ENCODE measurements at regions not wholly inside any gene's neighbourhood (a gene's known extent, or its start where the extent isn't known, plus 50 kb on each side); places are given as distances from the start of the nearest gene placed in this dataset.
A peak's percentile ranks its signal among the peaks of the same experiment; 100 is the strongest.

DNA sequence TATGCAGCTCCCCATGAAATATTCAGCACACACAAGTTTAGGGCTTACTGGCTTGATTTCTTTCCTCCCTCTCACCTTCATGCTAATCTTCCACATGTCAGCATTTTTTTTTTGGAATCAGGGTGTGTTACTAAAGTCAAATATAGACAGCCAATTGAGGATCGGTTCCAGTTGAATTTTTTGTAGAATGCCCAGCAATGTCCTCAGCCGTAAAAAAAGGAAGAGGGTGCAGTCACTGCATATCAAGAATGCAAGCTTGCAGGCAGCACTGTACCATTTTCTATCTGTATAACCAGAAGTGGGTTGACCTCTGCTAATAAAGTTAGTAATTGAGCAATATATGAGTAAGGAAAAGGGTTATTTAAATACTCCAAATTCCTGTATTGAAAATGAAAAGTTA lies 51.4 kb upstream of the CHMP2B start:
- DNase-seq: no peak

DNA sequence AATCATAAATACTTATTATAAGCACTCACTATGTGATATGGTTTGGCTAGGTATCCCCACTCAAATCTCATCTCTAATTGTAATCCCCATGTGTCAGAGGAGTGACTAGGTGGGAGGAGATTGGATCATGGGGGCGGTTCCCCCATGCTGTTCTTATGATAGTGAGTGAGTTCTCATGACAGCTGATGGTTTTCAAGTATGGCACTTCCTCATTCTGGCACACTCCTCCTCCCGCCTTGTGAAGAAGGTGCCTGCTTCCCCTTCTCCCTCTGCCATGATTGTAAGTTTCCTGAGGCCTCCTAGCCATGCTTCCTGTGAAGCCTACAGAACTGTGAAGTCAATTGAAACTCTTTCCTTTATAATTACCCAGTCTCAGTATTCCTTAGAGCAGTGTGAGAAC lies 53.3 kb upstream of the CHMP2B start:
- DNase-seq: no peak

DNA sequence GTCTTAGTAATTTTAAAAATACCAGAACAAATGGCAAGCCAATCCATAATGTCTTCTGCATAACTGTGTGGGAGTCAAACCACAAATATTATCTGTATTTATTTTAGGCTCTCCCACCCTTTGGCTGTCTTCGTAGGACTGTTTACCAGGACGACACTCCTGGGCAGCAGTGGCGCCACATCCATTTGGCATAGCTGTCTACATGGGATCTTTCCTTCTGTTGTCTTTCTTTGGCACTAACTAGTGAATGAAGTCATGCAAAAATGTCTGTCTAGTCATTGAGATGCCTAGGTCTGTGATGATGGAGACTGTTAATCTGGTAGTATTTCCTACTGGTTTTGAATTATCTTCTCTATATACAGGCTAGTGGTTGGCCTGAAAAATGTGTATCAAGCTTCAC lies 54.0 kb upstream of the CHMP2B start:
- no peak for DNase-seq

DNA sequence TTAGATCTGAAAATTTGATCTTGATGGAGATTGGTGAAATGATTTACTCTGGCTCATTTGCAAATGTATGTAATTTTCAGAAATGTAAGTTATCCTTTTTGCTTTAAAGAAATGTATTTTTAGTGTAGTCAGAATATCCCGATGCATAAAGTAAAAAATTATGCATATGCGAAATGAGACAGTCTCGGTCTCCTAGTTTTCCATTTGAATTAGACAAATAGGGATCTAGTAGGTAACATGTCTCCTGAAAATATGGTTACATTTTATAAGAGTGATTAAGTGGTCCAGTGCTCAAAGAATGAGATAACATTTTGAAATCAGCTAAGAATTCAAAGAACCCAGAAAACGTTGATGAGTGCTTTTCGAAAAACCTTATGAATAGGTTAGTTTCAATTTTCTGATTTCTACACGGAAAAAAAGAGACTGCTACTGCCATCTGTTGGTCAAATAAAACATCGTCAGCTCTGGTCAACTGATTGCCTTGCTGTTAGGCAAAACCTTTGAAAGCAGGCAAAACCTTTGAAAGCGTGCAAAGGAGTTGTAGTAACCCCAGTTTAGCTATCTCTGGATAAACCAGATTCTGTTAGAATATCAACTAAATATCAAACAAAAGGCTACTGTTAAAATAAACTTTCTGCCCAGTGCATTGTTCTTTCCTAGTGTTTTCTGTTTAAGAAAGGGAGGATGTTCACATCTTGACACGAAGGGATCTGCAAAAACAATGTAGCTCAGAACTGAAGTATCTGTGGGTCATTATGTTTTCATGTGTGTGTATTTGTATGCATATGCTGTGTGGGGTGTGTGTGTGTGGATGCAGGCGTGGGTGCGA lies 59.3 kb upstream of the CHMP2B start:
- peak; percentile 43 for DNase-seq

DNA sequence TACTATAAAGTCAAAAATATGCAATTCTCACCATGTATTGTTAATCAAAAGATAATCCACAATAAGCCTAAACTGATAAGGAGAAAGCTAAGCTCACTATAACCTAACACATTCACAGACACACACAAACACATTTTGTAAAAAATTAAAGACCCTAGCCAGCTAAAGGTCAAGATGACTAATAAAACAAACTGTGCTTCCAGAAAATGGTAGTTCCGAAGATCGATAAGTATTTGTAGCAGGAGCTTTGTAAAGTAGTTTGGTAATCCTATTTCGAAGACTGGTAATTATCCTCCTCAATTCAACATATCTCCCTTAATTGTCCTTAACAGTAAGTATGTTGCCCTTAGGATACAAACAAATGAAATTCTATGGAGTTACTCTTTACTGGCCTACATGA lies 62.9 kb upstream of the CHMP2B start:
- DNase-seq: no peak

DNA sequence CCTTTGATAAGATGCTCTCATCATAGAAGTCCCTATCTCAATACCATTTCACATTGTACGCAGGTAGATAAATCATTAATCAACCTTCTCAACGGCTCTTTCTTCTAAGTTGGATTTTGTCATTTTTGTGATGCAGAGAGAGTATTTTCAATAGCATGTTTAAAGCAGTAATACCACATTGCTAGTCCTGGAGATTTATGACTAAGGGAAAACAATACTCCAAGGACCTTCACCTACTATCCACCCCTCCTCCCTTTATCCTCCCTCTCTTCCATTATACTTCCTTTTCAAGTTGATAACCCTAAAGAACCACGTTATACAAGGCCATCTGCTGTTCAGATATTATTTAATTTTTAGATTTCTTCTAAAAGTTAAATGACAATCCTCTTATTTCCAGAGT lies 65.3 kb upstream of the CHMP2B start:
- no peak for DNase-seq

DNA sequence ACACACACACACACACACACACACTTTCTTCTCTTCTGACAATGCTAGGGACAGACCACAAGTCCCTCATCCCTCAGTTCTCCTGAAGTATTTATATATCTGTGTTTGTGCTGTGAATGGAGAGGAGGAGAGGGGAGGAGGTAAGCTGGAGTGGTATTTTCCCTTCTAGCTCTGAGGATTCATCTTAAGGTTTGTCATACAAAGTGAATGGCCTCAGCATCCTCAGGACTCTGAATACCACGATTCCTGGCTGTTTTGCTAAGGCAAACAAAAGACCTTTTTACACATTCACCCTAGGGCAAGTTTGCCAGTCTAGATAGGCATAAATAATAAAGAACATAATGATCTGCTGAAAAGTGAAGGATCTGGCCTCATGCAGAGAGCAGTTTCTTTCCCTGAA lies 65.7 kb upstream of the CHMP2B start:
- DNase-seq: no peak

DNA sequence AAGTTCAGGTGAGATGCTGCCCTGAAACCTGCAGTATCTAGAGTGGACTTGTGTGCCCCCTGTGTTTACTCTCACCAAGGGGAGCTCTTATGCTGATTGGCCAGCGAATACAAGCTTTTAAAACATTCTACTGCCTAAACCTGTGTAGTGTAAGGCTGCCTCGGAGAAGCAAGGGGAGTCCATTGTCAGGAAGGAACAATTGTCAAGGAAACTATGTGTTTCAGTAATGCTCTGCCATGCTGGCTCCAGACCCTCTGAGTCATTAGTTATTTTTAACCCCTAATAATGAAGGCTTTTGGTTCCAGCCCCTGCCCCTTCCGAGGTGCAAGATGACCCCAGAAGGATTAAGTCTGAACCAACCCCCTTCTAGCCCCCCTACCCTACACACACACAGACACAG lies 66.1 kb upstream of the CHMP2B start:
- DNase-seq: no peak

DNA sequence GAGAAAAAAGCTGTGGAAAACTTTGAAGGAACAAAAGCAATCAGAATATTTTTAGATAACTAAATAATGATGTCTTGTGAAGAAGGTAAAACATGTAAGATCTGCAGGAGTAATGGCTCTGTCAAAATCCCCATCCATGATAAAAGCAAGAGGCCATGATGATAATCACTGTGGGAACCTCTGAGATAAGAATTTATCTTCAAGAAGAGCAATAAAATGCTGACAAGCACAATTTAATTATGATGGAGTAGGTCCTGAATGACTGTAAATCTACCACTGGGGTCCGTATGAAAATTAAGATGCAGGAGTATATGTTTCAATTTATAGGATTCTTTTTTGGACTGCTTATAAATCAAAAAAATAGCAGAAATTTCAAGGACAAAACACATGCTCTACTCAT lies 68.3 kb upstream of the CHMP2B start:
- no peak for DNase-seq

DNA sequence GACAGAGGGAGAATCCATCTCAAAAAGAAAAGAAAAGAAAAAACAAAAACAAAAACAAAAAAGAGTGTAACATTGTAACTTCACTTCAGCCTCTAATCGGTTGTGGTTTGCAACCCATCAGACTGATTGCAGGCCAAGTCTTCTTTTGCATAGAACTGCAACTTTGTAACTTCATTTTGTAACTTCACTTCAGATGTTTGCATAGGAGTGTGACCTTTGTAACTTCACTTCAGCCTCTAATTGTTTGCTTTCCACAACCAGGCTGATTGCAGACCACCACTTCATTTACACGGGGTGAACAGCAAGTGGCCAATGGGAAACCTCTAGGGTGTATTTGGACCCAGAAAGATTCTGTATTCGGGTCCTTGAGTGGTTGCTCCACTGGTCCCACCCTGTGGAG lies 79.1 kb upstream of the CHMP2B start:
- DNase-seq: no peak

DNA sequence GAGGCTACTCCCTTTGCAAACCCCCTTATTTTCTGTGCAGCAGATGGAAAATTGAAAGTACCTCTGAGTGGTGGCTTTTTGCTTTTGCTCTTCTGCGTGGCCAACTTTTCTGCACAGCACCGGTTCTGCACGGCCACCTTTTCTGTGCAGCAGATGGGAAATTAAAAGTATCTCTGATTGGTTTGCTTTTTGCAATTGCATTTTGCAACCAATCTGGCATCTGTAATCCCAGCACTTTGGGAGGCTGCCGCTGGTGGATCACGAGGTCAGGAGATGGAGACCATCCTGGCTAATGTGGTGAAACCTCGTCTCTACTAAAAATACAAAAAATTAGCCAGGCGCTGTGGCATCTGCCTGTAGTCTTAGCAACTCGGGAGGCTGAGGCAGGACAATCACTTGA lies 79.5 kb upstream of the CHMP2B start:
- DNase-seq: no peak

DNA sequence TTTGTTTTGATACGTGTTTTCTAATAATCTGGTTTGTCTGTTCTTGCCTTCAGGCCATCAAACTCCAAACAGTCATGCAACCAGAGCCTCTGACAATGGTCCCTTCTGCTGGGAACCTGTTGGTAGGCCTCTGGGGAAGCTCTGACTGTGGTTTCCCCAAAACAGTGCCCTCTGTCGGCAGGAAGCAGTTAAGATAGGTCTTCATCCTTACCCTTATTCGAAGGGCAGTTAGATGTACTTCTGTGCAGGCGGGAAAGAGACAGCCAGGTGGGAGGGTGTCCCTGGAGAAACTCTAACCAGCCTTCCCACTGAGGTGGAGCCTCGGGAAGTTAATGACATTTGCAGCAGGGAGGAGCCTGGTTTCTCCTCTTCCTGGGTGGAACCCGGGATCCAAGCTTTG lies 81.6 kb upstream of the CHMP2B start:
- DNase-seq: no peak

DNA sequence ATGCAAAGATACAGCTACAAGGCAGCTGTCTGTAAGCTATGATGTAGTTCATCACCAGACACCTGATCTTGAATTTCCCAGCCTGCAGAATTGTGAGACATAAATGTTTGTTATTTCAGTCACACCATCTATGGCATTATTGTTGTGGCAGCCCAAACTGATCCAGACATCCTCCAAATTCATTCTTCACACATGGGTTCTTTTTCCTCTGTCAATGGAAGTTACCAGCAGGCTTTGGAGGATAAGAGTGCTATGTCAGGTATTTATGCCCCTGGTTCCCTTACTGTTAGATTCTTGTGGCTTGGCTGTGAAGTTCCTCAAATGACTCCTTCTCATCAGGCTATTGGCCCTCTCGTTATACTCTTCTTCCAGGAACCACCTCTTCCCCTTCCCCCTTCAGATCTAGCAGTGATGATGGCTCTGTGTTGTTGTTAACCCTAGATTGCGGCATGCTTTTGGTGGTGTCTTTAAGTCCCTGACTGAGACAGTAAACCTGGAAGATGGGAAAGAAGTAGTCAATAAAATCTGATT lies 91.0 kb upstream of the CHMP2B start:
- DNase-seq: no peak

DNA sequence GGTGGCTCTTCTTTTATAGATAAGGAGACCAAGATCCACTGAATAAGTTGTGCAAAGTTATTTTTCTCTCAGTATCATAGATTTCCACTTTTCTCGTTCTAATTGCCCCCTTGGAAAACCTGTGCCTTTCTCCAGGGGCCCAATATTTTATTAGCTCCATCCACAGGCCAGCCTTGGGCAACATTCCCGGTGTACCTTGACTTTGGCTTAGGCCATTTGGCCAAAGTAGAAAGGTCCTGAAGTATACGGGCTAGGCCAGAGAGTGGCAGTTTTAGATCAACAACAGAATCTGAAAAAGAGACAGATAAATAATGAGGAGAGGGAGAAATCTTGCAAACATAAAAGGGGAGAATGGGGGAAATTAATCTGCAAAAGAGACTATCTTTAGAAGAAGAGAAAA lies 91.7 kb upstream of the CHMP2B start:
- DNase-seq: no peak

DNA sequence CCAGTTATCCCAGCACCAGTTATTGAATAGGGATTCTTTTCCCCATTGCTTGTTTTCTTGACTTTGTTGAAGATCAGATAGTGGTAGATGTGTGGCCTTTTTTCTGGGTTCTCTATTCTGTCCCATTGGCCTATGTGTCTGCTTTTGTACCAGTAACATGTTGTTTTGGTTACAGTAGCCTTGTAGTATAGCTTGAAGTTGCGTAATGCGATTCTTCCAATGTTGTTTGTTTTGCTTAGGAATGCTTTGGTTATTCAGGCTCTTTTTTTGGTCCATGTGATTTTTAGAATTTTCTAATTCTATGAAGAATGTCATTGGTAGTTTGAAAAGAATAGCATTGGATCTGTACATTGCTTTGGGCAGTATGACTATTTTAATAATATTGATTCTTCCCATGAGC lies 94.3 kb upstream of the CHMP2B start:
- DNase-seq: no peak

DNA sequence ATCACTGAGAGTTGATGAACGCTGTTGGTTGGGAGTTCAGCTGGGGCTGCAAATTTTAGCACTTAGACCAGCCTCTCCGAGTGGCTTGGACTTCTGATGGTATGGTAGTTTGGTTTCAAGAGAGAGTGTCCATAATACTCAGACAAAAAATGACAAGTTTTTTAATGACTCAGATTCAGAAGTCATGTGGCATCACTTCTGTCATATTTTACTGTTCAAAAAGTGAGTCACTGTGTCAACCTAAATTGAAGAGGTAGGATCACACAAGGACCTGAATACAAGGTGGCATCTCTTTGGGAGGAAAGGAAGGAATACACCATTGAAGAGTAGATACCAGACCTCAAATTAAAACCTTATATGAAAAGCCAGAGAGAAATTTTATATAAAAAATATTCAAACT lies 99.1 kb upstream of the CHMP2B start:
- DNase-seq: no peak

DNA sequence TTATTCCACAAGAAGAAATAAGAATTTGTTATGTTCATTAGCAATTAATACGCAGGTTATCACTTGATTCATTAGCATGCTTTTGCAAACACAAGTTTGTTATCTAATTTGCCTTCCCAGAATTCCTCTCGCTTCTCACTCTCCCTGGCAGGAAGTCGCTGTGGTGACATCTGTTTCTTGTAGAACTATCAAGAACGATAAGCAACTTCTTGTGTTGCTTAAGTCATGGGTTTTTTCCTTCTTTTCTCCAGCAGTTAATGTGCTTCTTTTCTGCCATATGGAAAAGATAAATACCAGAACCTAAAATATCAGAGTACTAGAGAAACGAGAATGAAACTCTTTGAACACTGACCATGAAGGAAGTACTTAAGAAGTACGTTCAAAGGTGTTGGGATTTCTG lies 99.8 kb upstream of the CHMP2B start:
- no peak for DNase-seq

DNA sequence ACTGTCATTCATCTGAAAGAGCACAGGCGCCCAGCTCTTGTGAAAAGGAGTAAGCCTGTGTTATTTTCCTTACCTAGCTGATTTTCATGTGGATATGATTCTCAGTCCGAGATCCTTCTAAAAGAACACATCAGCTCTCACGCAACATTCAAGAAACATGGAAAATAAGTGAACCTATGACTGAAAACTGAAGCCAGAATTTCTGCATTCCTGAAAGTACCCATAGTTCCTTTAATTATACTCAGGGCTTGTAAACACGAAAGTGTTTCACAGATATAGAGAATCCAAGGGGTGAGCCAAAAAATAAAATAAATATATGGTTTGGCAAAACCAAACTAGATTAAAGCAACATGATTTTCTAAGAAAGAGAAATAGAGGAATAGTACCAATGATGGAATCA lies 100.8 kb upstream of the CHMP2B start:
- DNase-seq: no peak

DNA sequence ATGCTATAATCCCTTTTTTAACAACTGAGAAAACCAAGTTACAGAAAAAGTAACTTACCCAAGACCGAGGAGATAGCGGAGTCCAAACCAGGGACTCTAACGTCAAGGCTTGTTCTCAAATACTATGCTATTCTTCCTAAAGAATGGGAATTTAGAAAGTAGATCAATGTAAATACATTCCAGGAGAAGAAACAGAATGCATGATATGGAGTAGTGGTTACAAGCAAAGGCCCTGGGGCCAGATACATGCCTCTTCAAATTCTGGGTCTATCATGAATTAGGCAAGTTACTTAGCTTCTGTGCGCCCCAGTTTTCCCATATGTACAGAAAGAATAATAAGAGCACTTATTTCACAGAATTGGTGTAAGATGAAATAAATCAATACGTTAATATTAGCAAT lies 102.0 kb upstream of the CHMP2B start:
- no peak for DNase-seq

DNA sequence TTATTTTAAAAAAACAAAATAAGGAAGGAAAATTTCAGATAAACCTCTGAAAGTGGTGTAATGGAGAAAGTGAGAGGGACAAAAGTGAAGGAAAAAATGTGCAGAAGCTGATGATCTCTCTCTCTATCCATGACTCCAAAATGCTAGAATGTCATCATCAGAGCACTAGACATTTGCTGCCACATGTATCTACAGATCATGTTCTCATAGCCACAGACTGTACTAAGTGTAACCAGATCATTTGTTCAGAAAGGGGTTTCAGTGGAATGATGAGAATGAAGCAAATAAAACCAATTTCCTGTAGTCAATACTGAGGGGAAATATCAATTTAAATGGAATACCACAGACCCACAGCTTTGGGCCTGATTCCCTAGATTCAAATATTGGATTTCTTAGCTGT lies 104.3 kb upstream of the CHMP2B start:
- DNase-seq: no peak

DNA sequence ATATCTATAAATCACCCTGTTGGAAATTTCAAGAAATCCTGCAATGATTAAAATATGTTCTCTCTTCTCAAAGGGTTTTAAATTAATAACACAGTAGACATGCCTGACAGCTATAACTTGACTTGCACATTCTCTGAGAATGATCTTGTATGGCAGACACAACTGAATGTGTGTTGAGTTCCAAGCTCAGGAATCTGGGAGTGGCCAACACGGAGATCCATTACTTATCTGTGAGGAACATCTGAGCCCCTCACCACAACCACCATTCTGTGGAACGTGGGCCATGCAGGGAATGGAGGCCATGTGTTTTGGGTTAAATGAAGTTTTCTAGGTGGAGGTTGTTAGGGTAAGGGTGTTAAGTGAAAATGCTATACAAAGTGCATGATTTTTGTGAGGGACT lies 105.3 kb upstream of the CHMP2B start:
- DNase-seq: no peak

DNA sequence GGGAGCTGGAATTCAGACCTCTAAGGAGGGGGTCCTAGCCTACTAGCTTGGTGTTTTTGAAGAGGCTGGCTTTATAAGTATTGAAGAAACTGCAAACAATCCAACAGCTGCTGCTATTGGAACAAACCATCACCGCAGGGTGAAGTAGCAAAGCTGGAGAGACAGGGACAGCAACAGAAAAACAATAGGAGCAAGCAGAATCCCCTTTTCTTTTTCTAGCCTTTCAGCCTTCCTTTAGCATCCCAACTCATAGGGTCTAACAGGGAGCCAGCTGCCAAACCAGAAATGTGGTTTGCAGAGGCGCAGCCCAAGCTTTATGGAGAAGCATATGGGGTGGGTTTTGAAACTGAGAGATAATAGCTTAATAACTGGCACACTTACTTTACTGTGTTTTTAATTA lies 106.2 kb upstream of the CHMP2B start:
- DNase-seq: peak; percentile 46

DNA sequence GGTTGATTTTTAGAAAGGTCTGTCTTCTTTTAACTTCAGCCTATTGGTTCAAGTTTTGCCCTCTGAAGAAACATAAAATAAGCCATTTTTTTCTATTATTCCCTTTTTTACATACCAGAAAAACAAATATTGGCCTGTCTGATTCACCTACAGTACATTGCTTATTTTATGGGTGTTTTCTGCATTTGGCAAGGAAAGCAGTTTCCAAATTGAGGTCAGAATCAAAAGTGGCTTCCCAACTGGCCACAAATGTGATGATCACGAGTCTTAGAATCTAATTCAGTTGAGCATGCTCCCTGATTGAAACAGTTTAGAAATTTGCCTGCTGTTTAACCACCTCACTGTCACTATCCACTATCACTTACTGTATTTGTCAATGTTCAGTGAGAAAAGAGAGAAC lies 106.9 kb upstream of the CHMP2B start:
- no peak for DNase-seq

DNA sequence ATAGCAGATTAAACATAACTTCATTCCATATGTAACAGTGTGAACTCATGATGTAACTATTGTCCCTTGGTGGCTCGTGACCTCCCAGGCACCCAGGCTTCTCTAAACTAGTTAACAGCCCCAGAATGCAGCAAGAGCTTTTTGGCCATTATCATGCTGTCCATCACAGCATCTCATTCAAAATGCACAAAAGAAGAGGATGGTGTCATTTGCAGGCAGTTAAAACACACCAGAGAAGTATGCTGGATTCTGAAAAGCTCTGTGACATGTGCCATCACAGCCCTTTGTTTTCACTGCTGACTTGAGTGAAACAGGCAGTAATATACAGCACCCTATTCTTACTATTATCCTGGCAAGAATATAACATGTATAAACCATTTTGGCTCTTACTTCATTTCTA lies 117.6 kb upstream of the CHMP2B start:
- DNase-seq: no peak
